HAP-1 (cell line): ENCODE measurements at regions not wholly inside any gene's neighbourhood (a gene's known extent, or its start where the extent isn't known, plus 50 kb on each side); places are given as distances from the start of the nearest gene placed in this dataset.

ENCODE experiments used
- DNase-seq, 2 experiments: peaks; one replicate each; pipeline ENCODE4 v3.0.0-alpha.2; 2016 to 2020; ENCODE audit warnings: low spot score in 2 of 2
- H3K27me3 ChIP-seq: fragments of 250-450 bp; sonication (Bioruptor Pico); 2 replicates; pipeline ENCODE4 v1.5.1; 2020; ENCODE audit warnings: low read depth, mild to moderate bottlenecking, moderate library complexity
- H3K36me3 ChIP-seq: fragments of 250-450 bp; sonication (Bioruptor Pico); replicated peaks from 2 replicates; pipeline ENCODE4 v1.5.1; 2020; ENCODE audit warnings: mild to moderate bottlenecking
- H3K4me1 ChIP-seq: fragments of 250-450 bp; sonication (Bioruptor Pico); 2 replicates; pipeline ENCODE4 v1.5.1; 2020; ENCODE audit warnings: mild to moderate bottlenecking
- H3K4me3 ChIP-seq: fragments of 250-450 bp; sonication (Bioruptor Pico); 2 replicates; pipeline ENCODE4 v1.5.1; 2020; ENCODE audit warnings: mild to moderate bottlenecking, moderate library complexity
- H3K9me3 ChIP-seq: fragments of 250-450 bp; sonication (Bioruptor Pico); 2 replicates; pipeline ENCODE4 v1.5.1; 2020; ENCODE audit warnings: mild to moderate bottlenecking, moderate library complexity
- in situ Hi-C: fragments of 300-500 bp; cut with MboI; formaldehyde crosslinking; loops from 3 replicates; pipeline ENCODE4 v1.14.3; 2020; ENCODE audit warnings: low sequenced_read_pairs, inconsistent platforms, mixed read lengths

DNA sequence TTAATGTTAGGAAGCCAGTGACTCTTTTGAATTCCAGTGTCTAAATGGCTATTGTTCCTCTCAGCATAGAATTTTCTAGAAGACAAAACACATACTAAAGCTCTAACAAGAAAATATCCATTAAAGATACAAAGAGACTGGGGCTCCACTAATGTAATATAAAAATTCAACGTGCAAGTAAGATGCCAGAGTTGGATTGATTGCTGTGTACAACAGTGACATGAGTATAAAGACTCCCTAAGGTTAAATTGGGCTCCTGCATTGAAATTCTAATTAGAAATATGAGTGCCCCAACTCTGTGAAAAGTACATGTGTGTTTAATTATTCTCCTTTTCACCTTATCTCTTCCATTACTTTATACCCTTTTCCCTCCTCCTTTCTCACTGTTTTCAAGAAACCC lies 253.6 kb upstream of the G2E3 start:
- Histone ChIP-seq H3K27me3 (no peaks in the 10 kb centered on the region), H3K4me1 (no peaks in the 10 kb centered on the region), H3K9me3 (no peaks in the 10 kb centered on the region), H3K4me3 (no peak overlapping the region), H3K36me3 (no peaks in the 10 kb centered on the region)
- DNase-seq, result no peak
- in situ Hi-C loops, result no loop called here

DNA sequence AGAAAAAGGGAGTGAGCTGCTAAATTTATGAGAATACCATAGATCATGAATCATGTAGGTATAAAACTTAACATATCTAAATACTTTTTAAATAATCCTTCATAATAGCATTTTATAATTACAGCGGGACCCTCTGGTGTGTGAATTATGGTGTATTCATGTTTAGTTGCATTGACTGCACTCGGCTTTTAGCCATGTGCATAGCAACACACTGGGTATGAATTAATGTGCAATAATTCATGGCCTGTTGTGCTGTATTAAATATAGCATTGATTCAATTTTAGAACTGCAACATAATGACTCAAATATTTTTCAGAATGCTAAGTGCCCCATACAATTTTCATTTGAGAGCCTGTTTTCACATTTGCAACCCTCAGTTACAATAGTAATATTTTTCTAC lies 249.6 kb upstream of the G2E3 start:
- DNase-seq, result no peak
- Histone ChIP-seq H3K9me3 (no peaks in the 10 kb centered on the region), H3K4me3 (no peak overlapping the region), H3K4me1 (no peaks in the 10 kb centered on the region), H3K27me3 (0 out of 2 replicates have a peak, but pooled peaks cover 2% of the 10 kb centered on the region), H3K36me3 (no peaks in the 10 kb centered on the region)
- in situ Hi-C loops, result no loop called here

DNA sequence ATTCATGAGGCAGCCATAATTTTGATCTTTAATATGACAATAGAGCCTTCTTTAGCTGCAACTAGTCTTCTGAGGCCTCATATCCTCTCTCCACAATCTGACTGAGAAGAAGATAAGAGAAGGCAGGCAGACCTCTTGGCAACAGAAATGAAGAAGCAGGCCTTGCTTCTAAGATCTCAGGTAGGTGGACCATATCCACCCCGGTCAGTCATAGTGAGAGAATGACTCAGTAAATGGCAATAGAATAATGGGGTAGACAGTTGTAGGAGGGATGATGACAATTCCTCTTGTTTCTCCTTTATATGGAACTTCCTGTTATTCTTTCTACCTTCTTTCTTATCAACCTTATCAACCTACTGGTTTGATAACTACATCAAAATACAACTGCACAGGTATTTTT lies 246.7 kb upstream of the G2E3 start:
- Histone ChIP-seq H3K4me1 (no peaks in the 10 kb centered on the region), H3K36me3 (no peaks in the 10 kb centered on the region), H3K27me3 (peaks cover 4% of the 10 kb centered on the region; the same call in 1 of the 2 replicates), H3K4me3 (no peak overlapping the region), H3K9me3 (no peaks in the 10 kb centered on the region)
- no peak for DNase-seq
- in situ Hi-C loops, result no loop called here

DNA sequence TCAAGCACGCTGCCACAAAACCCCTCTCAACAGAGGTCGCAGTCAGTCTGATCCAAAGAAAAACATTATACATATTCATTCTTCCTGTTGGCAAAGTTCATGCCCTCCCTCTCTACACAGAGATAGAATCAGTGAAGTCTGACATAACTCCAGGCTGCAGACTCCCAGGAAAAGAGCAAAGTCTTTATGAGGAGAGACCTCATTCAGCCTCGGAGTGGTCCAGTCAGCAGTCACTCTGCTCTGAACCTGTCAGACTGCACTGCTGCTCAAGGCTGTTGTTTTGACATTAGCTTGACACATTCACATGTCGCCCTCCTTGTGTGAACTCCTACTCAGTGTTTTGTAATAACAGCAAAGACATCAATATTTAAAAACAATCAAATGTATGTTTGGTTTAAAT lies 241.2 kb upstream of the G2E3 start:
- Histone ChIP-seq H3K9me3 (no peaks in the 10 kb centered on the region), H3K36me3 (no peaks in the 10 kb centered on the region), H3K4me3 (no peak overlapping the region), H3K4me1 (no peaks in the 10 kb centered on the region), H3K27me3 (peaks cover 14% of the 10 kb centered on the region; the same call in 1 of the 2 replicates)
- in situ Hi-C loops, result no loop called here
- DNase-seq, result no peak

DNA sequence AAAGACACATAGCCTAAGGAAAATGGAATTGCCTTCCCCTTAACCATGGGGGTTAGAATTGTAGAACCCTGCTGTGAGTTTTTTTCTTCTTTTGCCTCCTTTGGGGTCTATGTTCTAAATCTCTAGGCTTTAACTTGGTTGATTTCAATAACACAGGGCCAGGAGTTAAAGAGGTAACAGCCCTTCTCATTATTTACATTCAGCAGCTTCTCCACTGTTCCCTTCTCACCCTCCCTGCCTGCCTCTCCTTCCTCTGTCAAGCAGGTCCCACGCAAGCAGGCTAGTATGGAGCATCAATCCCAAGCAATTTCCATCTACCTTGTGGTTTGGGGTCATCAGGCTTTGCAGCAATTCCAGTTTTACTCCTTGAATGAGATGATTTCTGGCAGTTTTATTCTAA lies 236.1 kb upstream of the G2E3 start:
- H3K9me3 ChIP-seq, result no peaks in the 10 kb centered on the region
- no peaks in the 10 kb centered on the region for H3K4me1 ChIP-seq
- DNase-seq, result no peak
- in situ Hi-C loops, result no loop called here
- H3K27me3 ChIP-seq, result peaks cover 13% of the 10 kb centered on the region
- H3K36me3 ChIP-seq, result no peaks in the 10 kb centered on the region
- H3K4me3 ChIP-seq, result no peak overlapping the region

DNA sequence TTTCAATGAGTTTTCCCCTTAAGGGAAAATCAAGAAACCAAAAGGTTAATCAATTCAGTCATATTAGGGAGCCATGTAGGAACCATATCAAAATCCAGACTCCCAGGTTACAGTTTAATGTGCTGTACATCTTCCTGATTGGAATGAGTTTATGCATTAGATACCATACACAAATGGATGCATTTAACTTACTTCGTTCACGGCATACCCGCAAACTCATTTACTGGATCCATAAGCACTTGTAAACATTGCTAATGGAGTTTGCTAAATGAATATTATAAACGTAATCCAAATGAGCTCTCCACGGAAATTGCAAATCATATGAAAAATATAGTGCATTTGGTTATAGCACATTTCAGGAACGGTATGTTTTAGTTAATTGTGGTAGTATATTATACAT lies 228.9 kb upstream of the G2E3 start:
- DNase-seq, result no peak
- Histone ChIP-seq H3K9me3 (no peaks in the 10 kb centered on the region), H3K4me3 (no peak overlapping the region), H3K27me3 (peaks cover 6% of the 10 kb centered on the region), H3K36me3 (no peaks in the 10 kb centered on the region), H3K4me1 (no peaks in the 10 kb centered on the region; the same call in 1 of the 2 replicates)
- in situ Hi-C loops, result no loop called here

DNA sequence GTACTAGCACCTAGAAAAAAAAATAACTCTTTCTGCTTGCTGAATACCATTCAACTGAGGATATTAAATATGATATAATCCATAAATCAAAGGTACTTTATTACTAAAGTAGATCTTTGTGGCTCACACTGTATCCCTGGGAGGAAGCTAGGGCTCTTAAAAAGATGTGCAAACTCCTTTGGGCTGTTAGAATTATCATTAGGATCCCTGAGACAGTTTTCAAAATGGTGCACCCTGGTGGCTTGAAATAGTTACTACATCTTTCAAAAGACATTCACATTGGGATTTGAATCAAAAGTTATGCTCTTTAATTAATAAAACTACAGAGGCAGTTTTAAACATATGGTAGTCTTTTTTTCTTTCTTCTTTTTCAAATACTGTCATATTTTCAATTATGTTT lies 228.5 kb upstream of the G2E3 start:
- peak in 1 of 2 experiments; percentile 9 for DNase-seq
- Histone ChIP-seq H3K9me3 (no peaks in the 10 kb centered on the region), H3K27me3 (peaks cover 6% of the 10 kb centered on the region), H3K4me1 (no peaks in the 10 kb centered on the region; the same call in 1 of the 2 replicates), H3K4me3 (no peak overlapping the region), H3K36me3 (no peaks in the 10 kb centered on the region)
- in situ Hi-C loops, result no loop called here

DNA sequence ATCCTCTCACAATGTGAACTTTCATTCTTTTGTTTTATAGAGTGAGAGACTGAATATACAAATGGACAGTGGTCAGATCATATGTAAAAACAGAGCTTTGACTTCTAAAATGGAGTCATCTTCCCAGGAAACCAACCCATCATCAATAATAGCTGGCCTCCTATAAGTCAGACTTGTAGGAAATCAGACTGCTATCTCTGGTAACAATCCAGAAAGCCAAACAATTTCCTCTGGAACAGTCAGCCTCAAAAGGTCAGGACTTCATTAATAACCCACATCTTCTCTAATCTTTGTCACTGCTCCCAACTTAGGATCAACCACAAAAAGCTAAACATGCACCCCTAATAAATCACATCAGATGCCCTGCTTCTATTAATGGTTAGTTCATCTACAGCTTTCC lies 227.9 kb upstream of the G2E3 start:
- in situ Hi-C loops, result no loop called here
- DNase-seq, result no peak
- no peaks in the 10 kb centered on the region for H3K9me3 ChIP-seq
- no peaks in the 10 kb centered on the region for H3K36me3 ChIP-seq
- H3K4me3 ChIP-seq, result no peak overlapping the region
- no peaks in the 10 kb centered on the region; the same call in 1 of the 2 replicates for H3K4me1 ChIP-seq
- H3K27me3 ChIP-seq, result peaks cover 6% of the 10 kb centered on the region

DNA sequence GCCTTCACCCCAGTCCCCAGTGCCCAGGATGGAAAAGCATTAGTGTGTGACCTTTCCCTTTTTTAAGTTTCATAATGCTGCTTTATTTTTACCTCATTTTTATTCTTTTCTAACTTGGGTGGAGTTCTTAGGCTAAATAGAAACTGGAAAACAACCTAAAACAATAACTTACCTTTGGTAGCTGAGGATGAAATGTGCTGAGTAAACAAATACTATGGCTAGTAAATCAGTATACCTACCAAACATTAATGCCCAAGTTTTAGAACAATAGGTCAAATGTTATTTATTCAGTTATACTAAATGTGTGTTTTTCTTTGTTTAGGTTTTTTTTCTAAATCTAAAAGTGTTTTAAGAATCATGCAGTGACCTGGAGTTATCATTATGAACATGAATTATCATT lies 226.6 kb upstream of the G2E3 start:
- Histone ChIP-seq H3K4me3 (no peak overlapping the region), H3K4me1 (no peaks in the 10 kb centered on the region; the same call in 1 of the 2 replicates), H3K9me3 (no peaks in the 10 kb centered on the region), H3K27me3 (peaks cover 6% of the 10 kb centered on the region), H3K36me3 (no peaks in the 10 kb centered on the region)
- DNase-seq, result no peak
- in situ Hi-C loops, result no loop called here

DNA sequence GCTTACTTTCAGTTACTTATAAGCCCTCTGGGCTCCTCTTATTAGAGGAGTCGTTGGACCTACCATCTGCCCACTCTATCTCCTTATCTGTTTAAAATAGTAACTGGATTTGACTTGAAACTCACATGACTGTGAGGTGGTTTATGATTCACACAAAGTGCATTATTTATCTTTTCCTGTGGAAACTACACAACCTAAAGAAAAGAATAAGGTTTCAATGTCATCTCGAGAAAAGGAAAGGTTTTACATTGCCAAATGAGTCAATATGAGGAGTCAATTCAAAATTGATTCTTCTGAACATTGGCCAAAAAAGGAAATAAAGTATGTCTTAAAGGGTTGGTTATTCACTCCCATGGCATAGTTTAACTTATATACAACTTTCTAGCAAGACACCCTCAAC lies 225.0 kb upstream of the G2E3 start:
- no peaks in the 10 kb centered on the region; the same call in 1 of the 2 replicates for H3K4me1 ChIP-seq
- no peaks in the 10 kb centered on the region for H3K9me3 ChIP-seq
- DNase-seq, result no peak
- H3K27me3 ChIP-seq, result peaks cover 5% of the 10 kb centered on the region
- no peaks in the 10 kb centered on the region for H3K36me3 ChIP-seq
- in situ Hi-C loops, result no loop called here
- H3K4me3 ChIP-seq, result no peak overlapping the region

DNA sequence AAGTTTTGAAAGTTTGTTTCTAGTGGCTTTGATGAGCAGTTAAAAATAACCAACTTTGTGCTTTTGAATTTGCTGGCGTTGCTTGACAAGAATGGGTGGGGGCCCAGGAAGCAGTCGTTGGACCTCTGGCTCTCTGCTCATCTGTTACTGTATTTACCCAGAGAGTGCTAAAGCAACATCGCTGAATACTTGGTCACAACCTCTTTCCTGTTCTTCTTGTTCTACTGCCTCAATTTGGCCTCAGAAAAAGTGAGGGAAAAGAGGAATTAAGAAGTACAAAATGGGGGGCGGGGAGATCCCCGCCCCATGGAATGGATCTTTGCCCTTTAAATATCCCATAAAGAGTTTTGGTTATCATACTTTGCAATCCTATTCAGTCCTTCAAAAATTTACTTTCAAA lies 221.5 kb upstream of the G2E3 start:
- no peak for DNase-seq
- no peaks in the 10 kb centered on the region; the same call in 1 of the 2 replicates for H3K4me1 ChIP-seq
- no peaks in the 10 kb centered on the region for H3K9me3 ChIP-seq
- in situ Hi-C loops, result no loop called here
- H3K4me3 ChIP-seq, result no peak overlapping the region
- peaks cover 5% of the 10 kb centered on the region for H3K27me3 ChIP-seq
- no peaks in the 10 kb centered on the region for H3K36me3 ChIP-seq

DNA sequence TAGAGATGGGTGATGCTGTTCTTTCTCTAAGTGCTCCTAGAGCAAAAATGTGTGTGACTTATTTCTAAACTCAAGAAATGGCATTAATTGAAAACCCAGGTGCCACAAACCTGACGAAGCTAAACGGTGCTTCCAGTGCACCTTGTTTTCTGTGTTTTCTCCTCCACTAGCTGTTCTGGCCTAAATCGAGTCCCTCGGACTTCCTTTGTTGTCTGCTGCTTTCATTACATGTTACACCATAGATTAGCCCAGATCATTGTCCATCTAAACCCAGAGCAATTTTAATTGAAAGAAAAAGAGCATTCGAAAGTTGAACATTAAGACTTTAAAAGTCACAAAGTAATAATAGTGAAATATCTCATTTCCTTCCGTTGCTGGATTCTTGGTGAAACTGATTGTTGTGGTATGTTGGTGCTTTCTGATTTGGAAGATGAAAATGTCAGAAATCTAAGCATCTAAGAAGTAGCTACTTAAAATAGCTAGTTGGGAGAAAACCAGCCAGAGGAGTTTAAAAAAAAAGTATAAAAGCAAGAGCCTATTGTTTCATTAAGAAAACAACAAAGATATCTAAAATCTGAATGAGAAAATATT lies 219.6 kb upstream of the G2E3 start:
- H3K4me3 ChIP-seq, result no peak overlapping the region
- in situ Hi-C loops, result no loop called here
- H3K36me3 ChIP-seq, result no peaks in the 10 kb centered on the region
- no peak for DNase-seq
- H3K9me3 ChIP-seq, result no peaks in the 10 kb centered on the region
- no peaks in the 10 kb centered on the region for H3K4me1 ChIP-seq
- H3K27me3 ChIP-seq, result peaks cover 5% of the 10 kb centered on the region

DNA sequence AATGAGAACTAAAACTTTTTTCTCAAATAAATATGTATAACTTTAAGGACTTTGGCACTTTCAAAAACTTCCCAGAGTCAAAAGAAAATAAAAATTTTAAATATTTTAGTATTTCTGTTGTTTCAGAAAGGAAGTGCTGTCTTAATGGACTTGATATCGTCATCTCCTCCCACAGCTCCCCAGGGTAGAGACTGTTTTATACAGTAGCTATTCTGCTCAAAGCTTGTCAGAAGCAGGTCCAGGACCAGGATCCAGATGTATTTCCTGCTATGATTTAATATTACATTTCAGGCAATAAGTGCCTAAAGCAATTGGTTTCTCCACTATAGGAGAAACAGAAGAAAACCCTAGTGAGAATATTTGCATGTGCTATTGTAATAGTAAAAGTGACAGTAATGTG lies 218.5 kb upstream of the G2E3 start:
- H3K36me3 ChIP-seq, result no peaks in the 10 kb centered on the region
- no peak for DNase-seq
- H3K4me3 ChIP-seq, result no peak overlapping the region
- no peaks in the 10 kb centered on the region for H3K4me1 ChIP-seq
- H3K27me3 ChIP-seq, result peaks cover 3% of the 10 kb centered on the region
- in situ Hi-C loops, result no loop called here
- H3K9me3 ChIP-seq, result no peaks in the 10 kb centered on the region

DNA sequence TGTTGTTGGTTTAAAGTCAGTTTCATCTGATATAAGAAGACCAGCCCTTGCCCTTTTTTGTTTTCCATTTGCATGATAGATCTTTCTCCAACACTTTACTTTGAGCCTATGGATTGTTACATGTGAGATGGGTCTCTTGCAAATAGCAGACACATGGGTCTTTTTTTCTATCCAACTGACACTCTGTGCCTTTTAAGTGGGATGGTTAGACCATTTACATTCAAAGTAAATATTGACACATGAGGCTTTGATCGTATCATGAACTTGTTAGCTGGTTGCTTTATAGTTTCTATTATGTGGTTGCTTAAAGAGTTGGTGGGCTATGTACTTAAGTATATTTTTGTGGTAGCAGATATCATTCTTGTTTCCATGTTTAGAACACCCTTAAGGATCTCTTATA lies 213.4 kb upstream of the G2E3 start:
- DNase-seq, result no peak
- H3K27me3 ChIP-seq, result peaks cover 12% of the 10 kb centered on the region
- no peaks in the 10 kb centered on the region for H3K4me1 ChIP-seq
- no peaks in the 10 kb centered on the region for H3K36me3 ChIP-seq
- no peak overlapping the region for H3K4me3 ChIP-seq
- H3K9me3 ChIP-seq, result no peaks in the 10 kb centered on the region
- in situ Hi-C loops, result no loop called here

DNA sequence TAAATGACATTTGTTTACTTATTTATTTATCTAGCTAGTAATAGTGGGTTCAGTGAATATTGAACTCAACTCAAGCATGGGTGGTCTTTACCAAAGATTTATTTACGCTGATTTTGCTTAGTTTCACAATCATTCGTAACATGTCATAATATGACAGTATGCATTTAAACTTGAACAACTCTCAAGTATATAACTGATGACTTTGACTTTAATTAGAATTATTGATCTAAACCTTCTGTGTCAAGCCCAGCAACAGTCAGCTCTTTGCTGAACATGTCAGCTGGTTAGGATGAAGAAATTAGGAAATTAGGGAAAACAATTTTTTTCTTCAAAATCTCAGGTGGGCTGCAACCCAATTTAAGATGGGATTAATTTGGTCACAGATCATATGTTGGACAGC lies 210.5 kb upstream of the G2E3 start:
- H3K36me3 ChIP-seq, result no peaks in the 10 kb centered on the region
- no peaks in the 10 kb centered on the region for H3K9me3 ChIP-seq
- in situ Hi-C loops, result no loop called here
- H3K4me1 ChIP-seq, result no peaks in the 10 kb centered on the region
- H3K4me3 ChIP-seq, result no peak overlapping the region
- H3K27me3 ChIP-seq, result peaks cover 27% of the 10 kb centered on the region
- DNase-seq, result no peak
